GM21526 (cell line): ENCODE measurements at regions not wholly inside any gene's neighbourhood (a gene's known extent, or its start where the extent isn't known, plus 50 kb on each side); places are given as distances from the start of the nearest gene placed in this dataset.

ENCODE experiments used
- ATAC-seq: cut with Tn5 transposase; IDR thresholded peaks from one replicate; pipeline ENCODE4 v1.9.1; 2021; ENCODE audit warnings: moderate library complexity; ENCODE audit not compliant: unreplicated experiment, low FRiP score

GRCh38 chr16:6633456-6633855, 699.2 kb upstream of the RBFOX1 start:
- ATAC-seq = no peak

- ATAC-seq = no peak
These were observed 703.5 kb upstream of the RBFOX1 start for GRCh38 chr16:6629110-6629509.

GRCh38 chr16:6625606-6626005, 707.0 kb upstream of the RBFOX1 start:
- no peak for ATAC-seq

- ATAC-seq = no peak
These were observed 713.8 kb upstream of the RBFOX1 start for GRCh38 chr16:6618874-6619273.

GRCh38 chr16:6616746-6617145, 715.9 kb upstream of the RBFOX1 start:
- no peak for ATAC-seq

- no peak for ATAC-seq
These were observed 717.0 kb upstream of the RBFOX1 start for GRCh38 chr16:6615636-6616035.

- ATAC-seq = no peak
These were observed 721.1 kb upstream of the RBFOX1 start for GRCh38 chr16:6611535-6611934.

GRCh38 chr16:6605490-6605889, 727.2 kb upstream of the RBFOX1 start:
- no peak for ATAC-seq

- ATAC-seq = no peak
These were observed 728.8 kb upstream of the RBFOX1 start for GRCh38 chr16:6603780-6604325.

GRCh38 chr16:6602405-6602804, 730.2 kb upstream of the RBFOX1 start:
- ATAC-seq = no peak

- no peak for ATAC-seq
These were observed 732.5 kb upstream of the RBFOX1 start for GRCh38 chr16:6600167-6600566.

GRCh38 chr16:6593799-6594198, 738.8 kb upstream of the RBFOX1 start:
- ATAC-seq = no peak

- ATAC-seq = no peak
These were observed 756.0 kb upstream of the RBFOX1 start for GRCh38 chr16:6576606-6577005.

GRCh38 chr16:6576113-6576512, 756.5 kb upstream of the RBFOX1 start:
- ATAC-seq = no peak

GRCh38 chr16:6574146-6574545, 758.5 kb upstream of the RBFOX1 start:
- no peak for ATAC-seq

- no peak for ATAC-seq
These were observed 759.1 kb upstream of the RBFOX1 start for GRCh38 chr16:6573577-6573976.

GRCh38 chr16:6571044-6571443, 761.6 kb upstream of the RBFOX1 start:
- no peak for ATAC-seq

- ATAC-seq = no peak
These were observed 762.1 kb upstream of the RBFOX1 start for GRCh38 chr16:6570530-6570929.

GRCh38 chr16:6562986-6563385, 769.7 kb upstream of the RBFOX1 start:
- ATAC-seq = no peak

GRCh38 chr16:6560306-6561100, 772.1 kb upstream of the RBFOX1 start:
- ATAC-seq = no peak

GRCh38 chr16:6558661-6559060, 774.0 kb upstream of the RBFOX1 start:
- ATAC-seq = no peak

GRCh38 chr16:6558126-6558525, 774.5 kb upstream of the RBFOX1 start:
- ATAC-seq = no peak
